GM11168 (cell line): ENCODE measurements at regions not wholly inside any gene's neighbourhood (a gene's known extent, or its start where the extent isn't known, plus 50 kb on each side); places are given as distances from the start of the nearest gene placed in this dataset.

ENCODE experiments used
- in situ Hi-C: fragments of 300-500 bp; cut with MboI; formaldehyde crosslinking; loops from one replicate; pipeline ENCODE4 v1.12.0; 2022; ENCODE audit warnings: low sequenced_read_pairs; ENCODE audit not compliant: unreplicated experiment

DNA sequence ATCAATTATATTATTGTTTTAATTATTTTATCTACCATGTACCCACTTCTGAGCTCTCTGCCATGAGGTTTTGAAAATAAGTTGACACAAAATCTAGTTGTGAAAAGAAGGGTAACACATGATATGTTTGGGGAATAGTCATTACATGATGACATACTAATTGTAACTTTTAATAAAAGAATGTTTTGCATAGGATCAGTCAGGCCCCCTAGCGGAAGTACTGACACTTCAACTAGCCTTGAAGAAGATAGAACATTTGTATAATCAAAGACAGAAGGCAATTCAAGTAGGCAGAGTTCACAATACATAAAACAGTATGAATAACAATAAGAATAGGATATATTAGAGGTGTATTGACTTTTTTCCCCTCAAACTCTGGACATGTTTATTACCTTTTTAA is 1191.0 kb upstream of the AGA start:
- in situ Hi-C loops = no loop called here

DNA sequence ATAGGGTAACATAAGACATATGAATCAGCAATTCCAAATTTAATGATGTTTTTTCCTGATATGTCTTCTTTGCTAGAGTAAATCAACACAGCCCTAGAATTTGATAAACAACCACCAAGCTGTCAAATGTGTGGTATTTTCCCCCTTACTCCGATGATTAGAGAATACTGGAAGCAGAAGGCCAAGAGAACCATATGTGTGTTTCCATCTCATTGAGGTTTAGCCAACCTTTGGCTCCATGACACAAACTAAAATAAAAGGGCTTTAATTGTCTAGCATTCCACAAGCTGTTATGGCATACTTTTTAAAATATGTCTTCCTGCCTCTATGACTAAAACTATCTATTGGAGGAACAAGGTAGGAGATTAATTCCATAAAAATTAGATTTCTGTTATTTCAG is 1222.4 kb upstream of the AGA start:
- in situ Hi-C loops = no loop called here

DNA sequence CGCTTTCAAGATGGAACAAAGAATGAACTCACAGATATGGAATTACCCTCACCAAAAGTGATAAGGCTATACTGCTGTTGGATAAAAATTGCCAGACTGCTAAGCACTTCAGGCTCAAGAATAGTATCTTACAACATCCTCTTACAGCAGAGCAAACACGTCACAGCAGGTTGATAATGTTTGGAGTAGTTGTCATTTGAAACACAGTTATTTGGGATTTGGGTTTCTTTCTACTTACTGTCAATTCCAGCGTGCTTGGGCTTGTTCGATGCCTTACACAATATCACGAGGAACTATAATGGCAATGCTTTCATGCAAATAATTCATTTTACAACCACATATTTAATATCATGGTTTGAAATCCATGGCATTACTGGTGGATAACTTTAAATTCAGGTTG is 1223.7 kb upstream of the AGA start:
- in situ Hi-C loops = no loop called here

DNA sequence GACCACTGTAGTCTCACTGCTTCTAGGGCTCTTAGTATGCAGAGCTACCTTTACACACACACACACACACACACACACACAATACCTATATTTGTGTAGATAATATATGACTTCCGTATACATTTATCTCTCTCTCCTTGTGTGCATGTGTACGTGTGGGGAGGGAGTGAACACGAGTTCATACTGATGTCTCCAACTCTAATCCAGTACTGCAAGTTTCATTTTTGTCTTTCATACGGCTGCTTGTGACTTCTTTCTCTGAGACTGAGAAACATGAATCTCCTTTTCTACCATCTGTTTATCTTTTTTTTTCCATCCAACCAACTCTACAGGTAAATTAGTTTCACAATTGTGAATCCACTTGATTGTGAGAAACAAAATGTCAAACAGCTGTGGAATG is 1229.5 kb upstream of the AGA start:
- in situ Hi-C loops = no loop called here

DNA sequence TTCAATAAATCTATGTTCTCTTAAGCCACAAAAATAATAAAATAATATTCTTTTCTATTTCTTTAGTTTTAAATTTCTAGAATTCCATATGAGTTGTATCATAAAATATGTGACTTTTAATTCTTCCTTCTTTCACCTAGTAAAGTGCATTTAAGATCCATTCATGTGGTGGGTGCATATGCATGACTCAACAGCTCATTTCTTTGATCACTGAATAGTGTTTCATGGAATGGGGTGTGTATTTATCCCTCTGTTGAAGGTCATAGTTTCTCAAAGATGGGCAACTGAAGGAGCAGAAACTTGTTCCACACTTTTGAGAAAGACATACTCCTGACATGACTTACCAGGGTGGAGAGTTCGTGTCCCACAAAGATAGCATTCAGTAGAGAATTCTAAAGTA is 1230.3 kb upstream of the AGA start:
- in situ Hi-C loops = no loop called here

DNA sequence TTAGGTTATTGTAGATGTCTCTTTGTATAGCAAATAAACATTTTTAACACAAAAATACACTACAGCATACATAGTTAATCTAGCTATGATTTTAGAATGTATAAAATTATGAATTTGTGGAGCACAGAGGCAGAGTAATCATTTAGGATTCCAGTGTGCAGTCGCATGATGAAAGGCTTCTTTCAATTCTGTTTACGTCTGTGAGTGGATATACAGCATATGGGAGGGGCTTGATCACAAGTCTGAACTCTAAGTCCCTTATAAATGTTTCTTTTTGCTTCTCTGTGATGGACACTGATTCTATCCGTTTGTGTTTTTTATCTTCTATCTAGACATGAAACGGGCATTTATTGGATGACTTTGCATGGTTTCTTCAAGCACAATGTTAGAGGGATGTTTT is 1239.6 kb upstream of the AGA start:
- in situ Hi-C loops = no loop called here

DNA sequence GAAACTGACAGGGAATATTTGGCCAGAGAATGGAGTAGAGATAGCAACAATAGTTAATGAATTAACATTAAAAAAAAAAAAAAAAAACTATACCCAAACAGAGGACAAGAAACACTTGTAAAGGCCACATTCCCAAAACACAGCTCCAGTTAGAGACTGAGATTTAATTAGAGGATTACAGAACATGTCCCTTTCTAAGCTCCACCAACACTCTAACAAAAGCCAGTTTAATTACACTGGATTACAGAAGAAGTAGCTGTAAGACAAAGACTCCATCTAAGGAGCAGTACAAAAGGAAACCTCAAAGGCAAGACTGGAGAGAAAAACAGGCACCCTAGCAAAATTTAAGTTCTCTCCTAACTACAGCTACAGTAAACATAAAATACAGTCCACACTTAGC is 1247.7 kb upstream of the AGA start:
- in situ Hi-C loops = no loop called here

DNA sequence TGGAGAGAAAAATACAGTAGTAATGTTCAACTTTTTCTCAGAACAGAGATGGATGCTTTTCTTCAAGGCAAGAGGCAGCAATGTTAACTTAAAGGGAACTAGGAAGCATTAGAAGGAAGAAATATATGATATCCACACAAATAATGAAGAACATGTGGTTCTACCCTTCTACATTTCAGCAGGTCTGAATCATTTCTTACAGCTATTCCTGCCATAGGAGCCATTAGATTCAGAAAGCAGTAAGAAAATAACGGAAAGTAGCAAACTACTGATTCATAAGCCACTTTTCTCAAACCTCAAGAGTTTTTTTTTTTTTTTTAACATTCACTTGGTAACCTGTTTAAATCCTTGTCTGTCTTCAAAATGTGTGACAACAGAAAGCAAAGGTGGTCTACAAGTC is 1251.6 kb upstream of the AGA start:
- in situ Hi-C loops = no loop called here

DNA sequence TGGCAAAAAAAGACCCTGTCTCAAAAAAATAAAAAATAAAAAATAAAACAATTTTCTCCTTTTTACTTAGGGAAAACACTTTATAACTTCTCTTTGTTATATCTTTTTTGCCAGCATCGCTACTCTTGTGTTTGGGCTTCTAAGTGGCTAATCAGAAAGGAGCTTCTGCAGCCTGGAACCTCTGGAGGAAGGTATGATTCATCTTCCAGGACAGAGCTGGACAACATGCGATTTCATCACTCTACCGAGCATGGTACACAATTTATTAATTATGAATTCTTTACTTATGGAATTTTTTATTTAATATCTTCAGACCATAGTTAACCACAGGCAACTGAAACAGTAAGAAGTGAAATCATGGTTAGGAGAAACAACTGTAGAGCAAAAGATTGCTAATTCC is 1254.3 kb upstream of the AGA start:
- in situ Hi-C loops = no loop called here

DNA sequence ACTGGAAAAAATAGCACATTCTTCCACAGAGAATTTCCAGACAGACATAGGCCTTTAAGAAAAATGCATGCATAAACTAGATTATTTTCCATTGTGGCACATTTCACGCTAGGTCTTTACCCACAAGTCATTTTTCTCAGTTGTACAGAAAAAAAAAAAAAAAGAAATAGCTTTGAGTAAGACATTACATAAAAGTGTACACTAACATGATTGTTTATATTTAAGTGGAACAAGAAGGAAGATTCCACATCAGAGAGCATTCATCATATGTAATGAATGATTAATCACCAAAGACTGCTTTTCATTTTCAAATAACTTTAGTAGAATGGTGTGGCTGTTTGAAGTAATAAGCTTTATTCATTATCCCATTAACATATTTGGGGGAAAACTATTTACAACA is 1270.2 kb upstream of the AGA start:
- in situ Hi-C loops = no loop called here

DNA sequence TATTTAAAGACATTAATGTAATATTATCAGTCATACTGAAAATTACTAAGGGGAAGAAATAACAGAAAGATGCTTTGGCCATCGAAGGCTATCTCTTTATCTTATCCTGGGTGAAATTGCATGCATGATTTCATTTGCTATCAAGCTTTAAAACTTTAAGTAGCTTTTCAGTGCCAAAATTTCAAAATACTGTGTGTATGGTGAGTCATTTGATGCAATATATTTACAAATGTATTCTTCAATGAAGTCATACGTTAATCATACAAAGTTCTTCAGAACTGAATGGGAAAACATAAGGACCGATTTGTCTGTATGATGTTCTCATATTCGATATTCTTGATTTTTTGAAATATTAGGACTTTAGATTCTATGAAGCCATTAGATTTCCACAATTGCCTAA is 1295.8 kb upstream of the AGA start:
- in situ Hi-C loops = no loop called here

DNA sequence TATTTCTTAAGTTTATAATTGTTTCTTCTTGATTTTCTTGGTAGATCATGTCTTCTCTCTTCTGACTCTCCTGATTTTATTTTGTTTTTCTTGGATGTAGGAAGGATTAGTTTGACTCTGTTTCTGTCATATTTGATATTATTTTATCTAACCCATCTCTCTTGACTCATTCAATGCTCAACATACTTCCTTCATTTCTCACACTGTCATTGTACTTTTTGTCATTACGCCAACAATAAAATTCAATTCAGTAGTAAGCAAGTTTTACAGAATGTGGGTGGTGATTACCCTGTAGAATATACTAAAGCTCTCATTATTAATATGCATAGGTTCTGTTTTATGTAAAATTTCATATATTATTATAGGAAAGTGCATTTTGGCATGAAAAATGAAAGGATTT is 1303.0 kb upstream of the AGA start:
- in situ Hi-C loops = no loop called here

DNA sequence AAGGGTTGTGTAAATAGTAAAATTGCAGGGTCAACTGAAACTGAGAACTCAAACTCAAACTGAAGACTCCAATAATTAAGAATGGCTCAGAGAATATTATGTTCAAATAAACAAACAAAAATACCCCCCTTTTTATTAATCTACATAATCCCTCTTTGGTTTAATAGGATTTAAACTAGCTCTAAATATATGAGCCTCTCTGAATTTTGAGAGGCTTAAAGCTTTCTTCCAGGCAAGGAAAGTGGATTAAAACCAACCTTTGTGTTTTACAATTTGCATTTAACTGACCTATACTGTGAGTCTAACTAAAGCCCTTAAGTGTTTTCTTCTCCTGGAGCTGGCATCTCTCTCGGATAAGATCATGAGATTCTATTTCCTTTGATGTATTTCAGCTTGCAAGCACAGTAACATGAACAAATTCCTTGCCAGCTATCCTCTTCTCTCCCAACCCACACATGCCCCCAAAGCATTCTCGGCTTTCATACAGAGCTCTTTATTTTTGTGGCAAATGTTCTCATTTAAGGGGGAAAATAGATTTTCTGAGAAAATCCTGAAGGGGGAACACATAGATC is 1310.8 kb upstream of the AGA start:
- in situ Hi-C loops = no loop called here

DNA sequence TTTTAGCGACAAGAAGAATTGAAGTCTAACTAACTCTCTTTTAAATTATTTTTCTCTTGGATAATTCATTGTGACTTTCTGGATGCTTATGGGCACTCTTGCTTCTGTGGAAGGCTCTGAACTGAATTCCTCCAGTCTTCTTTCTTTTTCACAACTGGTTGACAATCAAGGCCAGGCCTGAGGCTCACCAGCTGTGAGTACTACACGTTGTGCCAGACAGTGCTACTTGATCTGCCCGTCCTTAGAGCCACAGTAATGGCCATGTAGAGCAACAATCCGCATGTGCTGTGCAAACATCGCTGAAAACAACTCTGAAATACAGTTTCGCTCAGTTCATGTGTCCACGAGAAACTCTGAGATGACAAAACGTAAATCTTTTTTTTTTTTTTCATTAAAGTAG is 1336.3 kb upstream of the AGA start:
- in situ Hi-C loops = no loop called here

DNA sequence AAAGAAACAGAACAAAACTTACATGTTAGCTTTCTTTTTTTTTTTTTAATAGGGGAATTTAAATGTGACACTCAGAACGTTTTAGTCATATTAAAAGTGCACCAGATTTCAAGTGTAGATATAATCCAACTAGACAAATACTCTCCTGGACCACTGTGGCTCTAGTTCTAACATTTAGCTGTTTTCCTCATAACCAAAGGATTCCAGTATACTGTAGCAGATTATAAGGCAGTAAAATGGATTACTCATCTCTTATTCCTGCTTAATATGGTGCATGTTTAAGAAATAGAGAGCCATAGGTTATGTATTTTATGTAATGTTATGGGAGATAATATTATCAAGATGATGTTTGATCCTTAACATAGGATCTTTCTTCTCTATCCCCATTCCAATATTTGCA is 1339.5 kb upstream of the AGA start:
- in situ Hi-C loops = no loop called here

DNA sequence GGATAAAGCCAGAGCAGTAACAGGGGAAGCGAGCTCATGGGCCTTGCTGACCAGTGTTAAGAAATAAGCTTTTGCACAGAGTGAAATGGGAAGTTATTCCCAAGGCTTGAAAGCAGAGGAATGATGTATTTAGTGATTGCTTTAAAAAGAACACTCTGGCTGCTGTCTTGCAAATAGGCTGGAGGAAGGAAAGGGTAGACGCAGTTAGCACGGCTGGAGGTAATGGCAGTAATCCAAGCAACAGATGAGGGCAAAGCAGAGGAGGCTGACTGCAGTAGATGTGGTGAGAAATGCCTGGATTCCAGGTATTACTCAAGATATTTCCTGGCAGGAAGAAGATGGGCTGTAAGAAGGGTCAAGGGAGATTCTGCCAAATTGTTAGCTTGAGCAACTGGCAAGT is 1342.3 kb upstream of the AGA start:
- in situ Hi-C loops = no loop called here

DNA sequence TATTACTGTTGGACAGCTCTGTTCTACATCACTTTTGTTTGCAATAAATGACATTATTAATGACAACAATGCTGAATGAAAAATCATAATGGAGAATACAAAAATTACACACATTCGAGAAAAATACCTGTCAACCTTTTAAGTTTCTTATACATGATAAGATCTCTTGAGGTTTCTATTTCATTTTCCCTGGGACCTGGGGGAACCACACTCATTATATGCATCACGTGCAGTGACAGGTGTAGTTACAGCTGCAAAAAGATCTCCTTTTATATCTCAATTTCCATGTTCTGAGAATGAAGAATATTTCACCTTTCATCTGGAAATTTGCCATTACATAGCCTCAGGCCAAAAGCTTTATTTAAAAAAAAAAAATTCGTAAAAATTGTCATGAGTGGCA is 1347.0 kb upstream of the AGA start:
- in situ Hi-C loops = no loop called here

DNA sequence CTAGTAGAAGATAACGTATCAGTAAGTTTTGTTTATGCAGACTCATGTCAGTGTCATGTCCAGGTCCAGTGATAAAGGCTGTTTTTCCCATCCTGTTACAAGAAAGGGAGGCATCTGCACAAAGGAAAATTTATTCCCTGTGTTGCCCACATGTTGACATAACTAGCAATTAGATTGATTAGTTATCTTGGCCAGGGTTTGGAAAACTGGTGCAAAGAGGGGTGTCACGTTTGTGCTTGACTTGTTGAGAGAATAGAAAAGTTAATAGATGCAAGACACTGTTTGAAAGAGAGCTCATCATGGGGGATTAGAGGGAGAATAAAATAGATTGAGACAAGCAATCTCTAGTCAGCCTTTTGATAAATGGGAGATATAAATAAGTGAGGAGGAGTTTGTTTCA is 1357.0 kb upstream of the AGA start:
- in situ Hi-C loops = no loop called here

DNA sequence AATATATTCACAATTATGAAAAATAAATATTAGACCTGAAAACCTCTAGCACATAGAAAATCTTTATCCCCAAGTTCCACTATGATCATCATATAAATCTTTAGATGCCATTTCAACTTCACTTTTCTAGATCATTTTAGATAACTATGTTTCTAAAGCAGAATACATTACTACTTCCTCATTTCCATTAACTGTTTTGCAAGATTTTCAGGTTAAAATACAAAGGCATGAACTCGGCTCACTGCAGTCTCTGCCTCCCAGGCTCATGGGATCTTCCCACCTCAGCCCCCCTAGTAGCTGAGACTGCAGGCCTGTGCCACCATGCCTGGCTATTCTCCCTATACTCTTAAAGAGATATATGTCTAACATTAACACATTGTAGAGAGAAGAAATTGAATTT is 1365.9 kb upstream of the AGA start:
- in situ Hi-C loops = no loop called here

DNA sequence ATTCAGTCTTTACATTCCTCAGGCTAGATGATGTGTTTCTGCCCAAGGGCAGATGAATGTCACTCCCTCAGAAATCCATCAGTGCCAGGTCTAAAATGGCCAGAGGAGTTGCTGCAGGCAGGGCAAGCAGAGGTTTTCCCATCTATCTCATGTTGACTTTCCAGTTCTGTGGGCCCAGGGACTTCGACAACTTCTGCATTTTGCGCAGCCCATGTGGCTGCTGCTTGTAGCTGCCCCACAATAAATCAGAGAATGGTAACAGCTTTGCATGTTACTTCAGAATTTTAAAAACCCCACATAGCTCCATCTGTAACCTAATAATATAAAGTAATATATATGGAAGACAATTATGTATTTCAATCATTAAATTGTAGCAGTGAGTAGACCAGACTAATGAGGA is 1367.7 kb upstream of the AGA start:
- in situ Hi-C loops = no loop called here

DNA sequence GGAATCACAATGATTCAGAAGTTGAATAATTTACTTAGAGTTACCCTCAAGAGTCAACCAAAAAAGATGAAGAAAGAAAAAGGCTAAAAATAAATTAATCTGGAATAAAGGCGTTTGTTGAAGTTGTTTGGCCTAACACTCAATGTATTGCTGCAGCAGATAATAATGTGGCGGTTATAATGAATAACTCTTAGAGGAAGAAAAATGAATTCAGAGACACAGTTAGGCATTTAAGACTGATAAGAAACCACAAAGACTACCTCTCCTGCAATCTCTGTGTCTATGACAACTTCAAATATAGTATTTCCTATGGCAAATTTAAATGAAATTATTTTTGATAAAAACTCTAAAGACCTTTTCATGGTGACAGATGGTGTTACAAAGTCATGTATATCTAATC is 1369.1 kb upstream of the AGA start:
- in situ Hi-C loops = no loop called here

DNA sequence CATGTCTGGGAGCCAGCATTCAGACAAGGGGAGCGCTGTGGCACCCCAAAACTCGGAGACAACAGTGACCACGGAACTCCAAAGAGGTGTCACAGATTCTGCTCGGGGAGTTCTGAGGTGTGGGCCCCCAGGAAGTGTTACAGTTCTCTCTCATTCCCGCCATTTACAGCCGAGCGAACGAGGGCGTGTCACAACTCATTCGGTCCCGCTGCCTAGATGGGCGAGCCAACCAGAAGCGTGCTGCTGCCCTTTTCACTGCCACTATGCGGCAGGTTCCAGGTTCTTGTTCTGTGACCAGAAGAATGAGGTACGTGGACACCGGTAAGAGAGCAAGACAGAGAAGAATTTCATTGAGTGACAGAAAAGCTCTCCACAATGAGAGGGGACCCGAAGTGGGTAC is 1370.6 kb upstream of the AGA start:
- in situ Hi-C loops = no loop called here

DNA sequence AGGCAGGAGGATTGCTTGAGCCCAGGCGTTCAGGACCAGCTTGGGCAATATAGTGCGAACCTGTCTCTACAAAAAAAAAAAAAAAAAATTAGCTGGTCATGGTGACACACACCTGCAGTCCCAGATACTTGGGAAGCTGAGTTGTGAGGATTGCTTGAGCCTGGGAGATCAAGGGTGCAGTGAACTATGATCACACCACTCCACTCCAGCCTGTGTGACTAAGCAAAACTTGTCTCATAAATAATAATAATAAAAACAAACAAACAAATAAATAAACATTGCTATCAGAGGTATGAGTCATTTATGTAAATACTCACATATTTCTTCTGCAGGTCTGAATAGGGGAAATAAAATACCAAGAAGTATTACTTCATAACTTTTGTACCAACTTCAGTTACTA is 1372.7 kb upstream of the AGA start:
- in situ Hi-C loops = no loop called here
